H1 (cell line): ENCODE measurements at regions not wholly inside any gene's neighbourhood (a gene's known extent, or its start where the extent isn't known, plus 50 kb on each side); places are given as distances from the start of the nearest gene placed in this dataset.

Experiments used
- ATF3 ChIP-seq: IDR thresholded peaks from 2 replicates; pipeline ENCODE4 v1.6.1; 2011; ENCODE audit warnings: low read depth, mild to moderate bottlenecking, low read length; ENCODE audit not compliant: insufficient read depth
- CEBPB ChIP-seq: IDR thresholded peaks from 2 replicates; pipeline ENCODE4 v1.6.1; 2012; ENCODE audit warnings: low read depth, low read length
- EP300 ChIP-seq, 2 experiments: IDR thresholded peaks; 1 replicate in 1 of 2; 2 replicates in 1 of 2; pipeline ENCODE4 v1.6.1; 2011 to 2012; ENCODE audit warnings: low read depth in 2 of 2, low read length in 2 of 2, mild to moderate bottlenecking in 2 of 2, borderline replicate concordance in 1 of 2, inconsistent platforms in 1 of 2, moderate library complexity in 1 of 2
- EZH2 ChIP-seq: fragments of 200-600 bp; sonication (generic); IDR thresholded peaks from 2 replicates; pipeline ENCODE4 v1.7.1; 2012; ENCODE audit warnings: low read depth, mild to moderate bottlenecking, moderate library complexity, low read length, inconsistent platforms; ENCODE audit not compliant: severe bottlenecking
- MAX ChIP-seq: IDR thresholded peaks from 2 replicates; pipeline ENCODE4 v1.6.1; 2012; ENCODE audit warnings: inconsistent platforms
- RXRA ChIP-seq: IDR thresholded peaks from 2 replicates; pipeline ENCODE4 v1.6.1; 2011; ENCODE audit warnings: low read depth, mild to moderate bottlenecking, low read length, moderate library complexity; ENCODE audit not compliant: insufficient read depth

- TF ChIP-seq EP300 (IDR thresholded peaks at IDR 0.05; ENCODE audit: borderline replicate concordance in 1 of 2, low read depth in 2 of 2, low read length in 2 of 2): no peak
- TF ChIP-seq EZH2: no peak
- TF ChIP-seq ATF3: no peak
- TF ChIP-seq RXRA: no peak
- no peak for TF ChIP-seq MAX
- no peak for TF ChIP-seq CEBPB
Measured at GRCh38 chrY:21602590-21602989, 67.9 kb downstream of the RBMY1A1 start.
